Limb (tissue), 2 donors: ENCODE measurements at regions not wholly inside any gene's neighbourhood (a gene's known extent, or its start where the extent isn't known, plus 50 kb on each side); places are given as distances from the start of the nearest gene placed in this dataset.

ENCODE experiments used
- DNase-seq, 2 donors: peaks; one replicate each; pipeline ENCODE4 v3.0.0-alpha.2; 2016; ENCODE audit errors: extremely low spot score in 2 of 2

- DNase-seq = no peak
Measured at GRCh38 chr4:30294295-30294694, 425.9 kb upstream of the PCDH7 start.

DNA sequence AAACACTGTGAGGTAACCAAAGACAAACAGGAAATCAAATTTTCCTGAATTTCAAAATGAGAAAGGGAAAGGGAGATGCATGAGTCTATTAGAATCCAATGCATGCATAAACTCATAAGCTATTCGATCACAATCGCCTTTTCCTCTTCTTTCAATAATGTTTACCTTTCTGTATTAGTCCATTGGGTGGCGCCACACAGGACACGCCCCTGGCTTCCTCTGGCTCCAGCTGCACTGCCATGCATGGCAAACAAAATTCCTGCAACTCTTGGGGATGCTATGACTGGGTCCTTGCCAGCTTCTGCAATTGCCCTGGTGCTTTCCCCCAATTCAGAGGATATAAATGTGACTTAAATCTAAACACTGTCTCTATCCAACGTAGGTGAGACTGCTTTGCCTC, 424.5 kb upstream of the PCDH7 start:
- DNase-seq = no peak

DNA sequence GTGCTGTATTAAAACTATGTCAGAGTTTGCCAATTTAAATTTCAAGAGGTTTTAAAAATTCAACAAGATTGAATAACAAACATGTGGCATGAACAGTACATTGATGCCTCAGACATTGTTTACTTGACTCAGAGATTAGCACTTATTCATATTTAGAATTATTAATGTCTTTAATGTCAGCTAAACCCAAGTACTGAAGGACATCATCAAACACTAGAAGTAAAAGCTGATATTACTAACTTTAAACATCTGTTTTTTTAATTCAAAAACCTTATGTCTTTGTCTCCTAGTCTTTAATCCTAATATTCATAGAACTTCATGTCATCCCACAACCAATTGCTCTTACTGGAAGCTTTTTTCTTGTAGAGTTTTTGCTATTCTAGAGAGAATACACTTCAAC, 406.2 kb upstream of the PCDH7 start:
- DNase-seq = no peak

DNA sequence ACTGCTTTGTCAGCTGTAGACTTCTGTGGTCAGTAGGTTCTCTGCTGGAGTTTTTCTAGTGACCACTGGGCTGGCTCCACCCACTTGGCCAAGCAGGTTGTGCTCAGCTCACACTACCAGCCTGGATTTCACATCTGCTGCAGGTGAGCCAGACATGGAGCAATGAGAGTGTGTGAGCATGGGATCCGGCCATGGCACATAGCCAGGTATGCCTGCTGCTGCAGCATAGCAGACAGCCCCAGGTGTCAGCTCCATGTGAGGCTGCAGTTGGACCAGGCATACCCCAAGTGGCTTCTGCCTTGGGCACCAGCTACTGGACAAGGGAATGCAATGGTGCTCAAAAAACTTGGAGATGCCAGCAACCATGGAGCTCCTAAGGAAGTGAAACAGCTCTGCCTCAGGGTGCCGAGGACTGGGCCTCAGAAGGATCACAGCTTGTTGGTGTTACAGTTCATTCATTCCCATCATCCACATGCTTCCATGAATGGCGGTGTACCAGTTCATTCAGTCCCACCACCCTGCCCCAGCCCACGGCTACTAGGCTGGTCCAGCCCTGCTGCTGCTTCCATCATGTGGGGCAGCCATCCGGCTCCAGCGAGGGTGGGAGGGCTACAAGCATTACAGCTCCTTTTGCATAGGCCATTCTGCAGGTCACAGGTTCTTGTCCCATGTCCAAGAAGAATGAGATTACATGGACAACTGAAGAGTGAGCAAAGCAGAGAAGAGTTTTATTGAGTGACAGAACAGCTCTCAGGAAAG, 389.1 kb upstream of the PCDH7 start:
- no peak for DNase-seq

GRCh38 chr4:30341731-30342130, 378.4 kb upstream of the PCDH7 start:
- no peak for DNase-seq

DNA sequence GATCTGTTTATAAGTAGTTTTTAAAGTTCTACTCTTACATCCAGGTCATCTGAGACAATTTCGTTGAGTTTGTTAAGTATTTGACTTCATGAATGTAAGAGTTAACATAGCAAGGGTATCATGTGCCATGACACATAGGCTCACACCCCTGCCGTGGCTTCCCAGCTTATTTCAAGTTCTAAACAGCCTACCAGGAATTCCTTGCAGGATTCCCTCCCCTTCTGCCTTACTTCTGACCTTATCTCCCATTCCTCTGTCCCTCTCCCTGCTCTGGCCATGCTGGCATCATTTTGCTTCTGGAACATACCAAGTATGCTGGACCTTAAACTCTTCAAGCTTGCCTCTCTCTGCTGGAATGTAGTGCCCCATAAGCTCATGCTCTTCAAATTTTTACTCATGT, 369.9 kb upstream of the PCDH7 start:
- no peak for DNase-seq

DNA sequence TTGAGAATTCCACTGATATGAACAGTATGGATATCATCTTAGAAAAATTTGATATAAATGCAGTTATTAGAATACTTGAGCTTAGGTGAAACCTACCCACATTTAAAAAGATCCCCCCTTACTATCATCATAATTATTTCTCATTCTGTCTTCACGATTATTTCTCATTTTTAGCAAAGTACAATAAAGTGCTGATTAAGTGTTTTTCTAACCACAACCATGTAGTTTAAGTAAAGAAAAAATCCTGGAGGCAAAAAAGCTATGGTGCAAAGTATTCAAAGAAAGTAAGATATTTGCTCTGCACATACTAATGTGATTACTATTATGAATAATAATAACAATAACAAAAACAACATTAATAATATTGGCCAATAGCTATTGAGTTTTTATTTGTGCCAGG, 365.6 kb upstream of the PCDH7 start:
- no peak for DNase-seq

DNA sequence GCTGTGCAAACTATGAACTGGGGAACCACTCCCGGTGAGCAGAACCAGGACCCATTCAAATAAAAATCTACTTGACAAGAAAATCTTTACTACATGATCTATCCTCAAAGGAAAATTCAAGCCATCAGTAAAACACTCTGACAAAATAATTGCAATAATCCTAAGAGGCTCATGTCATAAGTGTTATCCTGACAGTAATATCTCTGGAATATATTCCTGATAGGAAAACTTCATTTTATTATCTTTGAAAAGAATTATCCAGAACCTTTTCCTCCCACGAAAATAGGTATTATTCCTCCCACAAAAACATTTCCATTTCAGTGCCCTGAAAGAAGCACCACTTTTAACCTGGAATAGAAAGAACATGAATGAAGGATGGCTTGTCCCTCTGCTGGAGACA, 357.7 kb upstream of the PCDH7 start:
- no peak for DNase-seq

- no peak for DNase-seq
Measured at GRCh38 chr4:30370105-30370504, 350.1 kb upstream of the PCDH7 start.

GRCh38 chr4:30380404-30380998, 339.7 kb upstream of the PCDH7 start:
- no peak for DNase-seq

DNA sequence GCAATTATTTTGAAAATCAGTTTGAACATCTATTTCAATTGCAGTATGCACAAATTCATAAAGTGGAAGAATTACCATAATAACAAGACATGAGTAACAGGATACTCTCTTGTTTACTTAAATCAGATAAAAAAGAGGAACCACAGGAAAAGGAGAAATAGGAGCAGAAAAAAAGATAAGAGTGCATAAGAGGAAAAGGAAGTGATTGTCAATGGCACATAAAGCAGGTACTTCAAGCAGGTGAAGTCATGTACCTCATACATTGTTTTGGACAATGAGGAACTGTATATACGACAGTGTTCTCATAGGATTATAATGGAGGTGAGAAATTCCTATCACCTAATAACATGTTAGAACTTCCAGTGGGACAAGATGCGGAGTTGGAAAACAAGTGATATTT, 334.5 kb upstream of the PCDH7 start:
- no peak for DNase-seq

GRCh38 chr4:30386266-30386895, 333.8 kb upstream of the PCDH7 start:
- DNase-seq = no peak

DNA sequence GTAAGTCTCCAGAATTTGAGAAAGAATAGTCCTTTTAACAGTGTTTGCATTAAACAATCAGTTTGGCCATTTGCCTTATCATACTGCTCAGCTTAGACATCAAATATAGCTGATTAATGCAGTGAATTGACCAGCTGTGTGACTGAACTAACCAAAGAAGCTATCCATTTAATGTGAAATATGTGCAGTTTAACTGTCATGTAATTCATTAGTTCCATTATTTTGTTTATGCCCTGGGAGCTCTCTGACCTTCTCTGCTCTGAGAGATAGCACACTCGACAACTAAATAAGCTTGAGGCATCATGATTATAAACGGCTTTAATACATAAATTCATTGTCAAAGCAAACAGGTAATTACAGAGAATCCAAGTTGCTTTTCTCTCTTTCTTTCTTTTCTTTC, 324.3 kb upstream of the PCDH7 start:
- DNase-seq = no peak

- no peak for DNase-seq
Measured at GRCh38 chr4:30396772-30397475, 323.2 kb upstream of the PCDH7 start.

DNA sequence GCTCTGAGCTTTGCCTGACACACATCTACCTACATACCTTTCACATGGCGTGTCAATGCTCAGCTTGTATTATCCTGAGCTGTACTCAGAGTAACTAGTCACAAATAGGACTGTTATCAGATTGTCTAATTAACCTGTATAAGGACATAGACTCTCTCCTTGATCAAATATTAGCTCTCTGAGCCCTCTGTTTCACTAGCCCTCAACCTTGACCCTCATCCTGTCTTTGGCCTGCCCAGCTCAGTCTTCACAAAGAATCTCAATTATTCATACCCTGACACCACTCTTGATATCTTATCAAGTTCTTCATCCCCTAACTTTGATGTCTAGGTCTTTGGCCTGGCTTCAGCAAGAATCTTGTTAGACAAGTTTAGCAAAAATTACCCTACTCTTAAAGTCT, 320.7 kb upstream of the PCDH7 start:
- no peak for DNase-seq

DNA sequence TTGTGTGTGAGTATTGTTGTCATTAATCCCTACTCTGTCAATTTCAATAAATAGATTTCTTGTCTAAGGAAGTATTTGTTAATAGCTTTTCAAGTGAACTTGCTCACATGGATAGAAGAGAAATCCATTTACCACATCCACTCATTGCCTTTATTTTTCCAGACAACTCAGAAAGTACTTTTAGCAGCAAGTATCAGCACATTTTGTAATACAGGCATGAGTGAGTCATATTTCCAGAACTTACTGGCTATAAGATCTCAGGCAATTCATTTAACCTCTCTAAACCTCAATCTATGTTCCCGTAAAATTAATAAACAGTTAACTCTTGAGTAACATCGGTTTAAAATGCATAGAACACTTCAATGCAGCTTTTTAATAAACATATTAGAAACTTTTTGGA, 317.9 kb upstream of the PCDH7 start:
- no peak for DNase-seq

DNA sequence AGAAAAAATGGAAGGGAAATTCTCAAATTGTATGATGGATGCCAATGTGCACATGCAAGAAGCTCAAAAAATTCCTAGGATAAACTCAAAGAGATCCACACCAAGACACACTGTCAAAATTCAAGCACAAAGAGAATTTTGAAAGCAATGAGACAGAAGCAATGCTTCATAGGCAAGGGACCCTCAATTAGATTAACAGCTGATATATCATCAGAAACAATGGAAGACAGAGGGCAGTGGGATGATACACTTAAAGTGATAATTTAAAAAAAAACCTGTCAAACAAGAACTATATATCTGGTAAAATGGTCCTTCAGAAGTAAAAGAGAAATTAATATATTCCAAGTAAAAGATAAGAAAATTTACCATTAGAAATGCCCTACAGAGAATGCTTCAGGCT, 306.3 kb upstream of the PCDH7 start:
- DNase-seq = no peak

DNA sequence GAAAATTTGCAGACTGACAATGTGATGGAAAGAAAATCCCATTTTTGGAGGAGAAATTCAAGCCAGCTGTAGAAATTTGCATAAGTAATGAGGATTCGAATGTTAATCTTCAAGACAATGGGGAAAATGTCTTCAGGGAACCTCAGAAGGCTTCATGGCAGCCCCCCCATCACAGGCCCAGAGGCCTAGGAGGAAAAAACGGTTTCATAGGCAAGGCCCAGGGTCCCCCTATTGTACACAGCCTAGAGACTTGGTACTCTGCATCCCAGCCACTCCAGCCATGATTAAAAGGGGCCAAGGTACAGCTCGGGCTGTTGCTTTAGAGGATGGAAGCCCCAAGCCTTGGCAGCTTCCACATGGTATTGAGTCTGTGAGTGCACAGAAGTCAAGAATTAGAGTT, 303.6 kb upstream of the PCDH7 start:
- no peak for DNase-seq

DNA sequence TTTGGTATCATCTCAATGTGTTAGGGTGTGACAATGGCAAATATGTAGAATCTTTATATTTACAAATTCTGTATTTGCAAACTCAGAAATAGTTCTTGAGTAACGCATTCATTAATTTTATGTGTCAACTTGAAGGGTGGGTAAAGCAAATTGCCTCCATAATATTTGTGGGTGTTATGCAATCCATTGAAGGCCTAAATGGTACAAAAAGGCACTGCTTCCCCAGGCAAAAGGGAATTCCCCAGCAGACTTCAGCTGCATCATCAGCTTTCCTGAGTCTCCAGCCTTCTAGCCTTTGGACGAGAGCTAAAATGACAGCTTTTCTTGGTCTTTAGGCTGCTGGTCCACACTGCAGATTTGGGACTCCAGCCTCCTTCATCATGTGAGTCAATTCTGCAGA, 292.2 kb upstream of the PCDH7 start:
- no peak for DNase-seq

- peak in 1 of 2 donors; percentile 7 for DNase-seq
Measured at GRCh38 chr4:30429813-30430761, 290.1 kb upstream of the PCDH7 start.

- no peak for DNase-seq
Measured at GRCh38 chr4:30434656-30435055, 285.5 kb upstream of the PCDH7 start.
